ENCODE measurements at regions not wholly inside any gene's neighbourhood (a gene's known extent, or its start where the extent isn't known, plus 50 kb on each side); places are given as distances from the start of the nearest gene placed in this dataset.
"Not testable (repeated sequence)": the region's sequence is repeated elsewhere in the genome, so short reads cannot be mapped to it uniquely, and the experiment has no call there.

GRCh38 chr7:119281181-119281846 lies 991.7 kb upstream of the KCND2 start:
- no peak for DNase-seq

DNA sequence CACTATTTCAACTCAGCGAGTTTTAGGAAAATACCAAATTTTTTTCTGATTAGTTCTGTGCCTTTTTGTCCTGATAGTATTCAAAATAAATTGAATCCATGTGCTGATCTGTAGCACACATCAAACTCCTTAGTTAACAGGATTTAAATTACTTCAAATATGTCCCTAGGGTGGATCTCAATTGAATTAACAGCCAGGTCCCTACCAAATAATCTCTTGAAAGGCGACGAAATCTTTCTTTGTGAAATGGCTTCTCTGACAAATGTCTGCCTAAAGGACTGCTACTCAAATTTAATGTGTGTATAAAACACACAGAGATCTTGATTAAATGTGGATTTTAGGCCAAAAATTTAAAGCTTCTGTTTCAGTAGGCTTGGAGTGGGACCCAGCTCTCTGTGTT lies 989.6 kb upstream of the KCND2 start:
- DNase-seq: no peak

DNA sequence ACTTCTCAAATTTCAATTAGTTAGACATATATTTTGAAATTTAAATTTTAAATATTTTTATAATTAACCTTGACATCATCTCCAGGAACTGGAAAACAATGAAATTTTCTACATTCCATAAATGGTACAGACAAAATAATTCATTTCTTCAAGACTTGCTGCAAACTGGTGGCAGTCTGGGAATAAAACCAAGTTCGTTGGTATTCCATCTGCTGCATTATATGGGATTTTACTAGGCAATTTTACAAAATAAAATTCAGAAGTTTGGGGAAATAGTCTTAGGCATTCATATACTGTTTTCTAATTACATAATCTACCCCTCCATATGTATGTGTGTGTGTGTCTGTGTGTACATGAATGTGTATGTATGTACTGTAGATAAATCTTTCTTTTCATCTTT lies 984.6 kb upstream of the KCND2 start:
- DNase-seq: no peak

- not testable (repeated sequence) for DNase-seq
These were observed 972.6 kb upstream of the KCND2 start for GRCh38 chr7:119300341-119300740.

- DNase-seq: no peak
These were observed 952.7 kb upstream of the KCND2 start for GRCh38 chr7:119320316-119320715.

DNA sequence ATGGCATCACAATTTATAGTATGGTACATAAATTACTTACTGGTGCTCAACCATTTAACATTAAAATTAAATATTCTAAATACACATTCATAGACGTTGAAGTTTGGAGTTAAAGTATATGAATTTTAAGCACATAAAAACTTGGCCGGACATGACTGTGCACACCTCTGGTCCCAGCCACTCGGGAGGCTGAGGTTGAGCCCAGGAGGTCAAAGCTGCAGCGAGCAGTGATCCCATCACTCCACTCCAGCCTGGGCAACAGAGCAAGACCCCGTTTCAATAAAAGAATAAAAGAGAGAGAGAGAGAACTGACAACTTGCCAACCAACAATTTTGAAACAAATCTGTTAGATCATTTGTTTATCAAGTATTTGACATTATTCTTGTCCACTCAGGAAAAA lies 943.3 kb upstream of the KCND2 start:
- no peak for DNase-seq

- DNase-seq: no peak
These were observed 937.6 kb upstream of the KCND2 start for GRCh38 chr7:119335405-119335804.

DNA sequence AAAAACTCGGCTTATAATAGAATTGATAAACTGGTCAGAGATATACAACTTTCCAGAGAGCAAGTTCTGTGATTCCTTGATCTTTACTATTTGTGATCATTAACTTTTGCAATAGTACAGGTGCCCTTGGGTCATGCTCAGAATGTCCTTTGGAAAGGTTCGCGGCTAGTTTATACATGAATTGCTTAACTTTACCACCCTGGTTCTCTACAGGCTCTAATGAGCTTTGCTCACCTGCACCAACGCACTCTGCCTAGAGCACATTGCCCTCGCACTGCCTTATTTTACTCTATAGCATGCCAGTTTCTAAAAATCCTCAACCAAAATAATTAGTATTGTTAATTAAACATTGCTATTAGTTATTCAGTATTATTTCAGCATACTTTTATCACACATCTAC lies 931.2 kb upstream of the KCND2 start:
- no peak for DNase-seq

DNA sequence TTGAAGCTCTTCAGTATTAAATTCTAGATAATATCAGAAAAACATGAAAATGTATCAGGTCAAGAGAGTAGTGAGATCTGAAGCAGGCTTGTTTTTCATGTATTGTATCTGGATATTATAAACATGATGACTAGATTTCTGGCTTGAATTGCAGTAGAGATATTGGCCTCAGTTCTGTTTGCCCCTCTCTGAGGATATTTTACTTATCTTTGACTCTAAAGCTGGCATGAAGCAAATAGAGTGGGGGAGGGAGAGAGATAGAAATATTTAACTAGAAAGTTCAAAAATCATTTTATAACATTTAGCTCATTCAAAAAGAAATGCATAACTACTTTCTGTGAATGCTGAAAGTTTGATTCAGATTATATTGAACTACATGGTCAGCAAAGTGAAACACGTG lies 929.7 kb upstream of the KCND2 start:
- no peak for DNase-seq

GRCh38 chr7:119344466-119344865 lies 928.5 kb upstream of the KCND2 start:
- DNase-seq: no peak

GRCh38 chr7:119348491-119348890 lies 924.5 kb upstream of the KCND2 start:
- DNase-seq: no peak

GRCh38 chr7:119350334-119350733 lies 922.6 kb upstream of the KCND2 start:
- no peak for DNase-seq

DNA sequence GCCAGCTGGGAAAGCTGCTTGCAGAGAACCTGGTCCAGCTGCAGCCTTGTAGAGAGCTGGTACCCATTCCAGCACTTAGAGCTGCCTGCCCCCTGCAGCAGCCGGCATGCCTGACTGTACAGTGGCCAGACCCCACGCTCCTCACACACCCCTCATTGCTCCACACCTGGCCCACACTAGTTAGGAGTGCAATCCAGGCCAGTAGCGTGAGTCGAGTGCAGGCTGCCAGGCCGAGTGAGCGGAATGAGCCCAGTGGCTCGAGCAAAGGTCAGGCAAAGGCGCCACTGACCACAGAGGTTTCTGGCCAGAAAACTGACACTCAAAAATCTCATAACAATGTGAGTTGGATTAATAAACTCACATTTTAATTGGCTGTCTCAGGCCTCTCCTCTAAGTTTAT lies 921.7 kb upstream of the KCND2 start:
- DNase-seq: no peak

GRCh38 chr7:119374436-119374835 lies 898.5 kb upstream of the KCND2 start:
- no peak for DNase-seq

DNA sequence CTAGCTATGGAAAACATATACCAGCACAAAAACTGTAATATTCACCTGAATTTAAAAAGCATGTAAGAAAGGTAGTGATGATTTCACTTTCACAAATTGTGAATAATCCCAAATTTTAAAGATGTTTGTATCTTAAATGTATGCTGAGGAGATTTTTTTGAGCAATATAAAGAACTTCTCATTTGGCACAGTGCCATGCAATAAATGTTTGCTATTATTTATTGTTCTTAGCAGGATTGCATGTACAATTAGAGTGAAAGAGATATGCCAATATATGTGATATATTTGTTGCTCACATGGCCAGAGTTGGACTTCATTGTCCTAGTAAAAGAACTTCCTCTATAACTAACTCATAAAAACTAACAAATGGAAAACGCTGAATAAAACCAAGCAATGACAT lies 895.1 kb upstream of the KCND2 start:
- DNase-seq: no peak

DNA sequence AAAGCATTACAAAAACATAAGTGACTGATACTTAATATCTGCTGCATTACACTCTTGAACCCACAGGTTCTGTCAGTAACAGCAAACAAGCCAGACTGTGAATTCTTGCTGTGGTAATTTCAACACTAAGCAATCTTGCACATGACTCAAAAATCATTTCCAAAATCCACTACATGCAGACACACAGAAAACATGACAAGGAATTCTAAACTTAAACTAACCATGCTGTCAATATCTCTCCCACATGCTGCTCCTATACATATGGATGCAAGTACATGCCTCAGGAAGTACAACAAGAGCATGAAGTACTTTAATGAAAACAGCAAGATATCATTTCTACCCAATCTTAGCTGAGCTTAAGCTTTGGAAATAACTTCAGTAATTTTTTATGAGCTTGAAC lies 890.2 kb upstream of the KCND2 start:
- no peak for DNase-seq

- DNase-seq: no peak
These were observed 878.0 kb upstream of the KCND2 start for GRCh38 chr7:119395024-119395423.

DNA sequence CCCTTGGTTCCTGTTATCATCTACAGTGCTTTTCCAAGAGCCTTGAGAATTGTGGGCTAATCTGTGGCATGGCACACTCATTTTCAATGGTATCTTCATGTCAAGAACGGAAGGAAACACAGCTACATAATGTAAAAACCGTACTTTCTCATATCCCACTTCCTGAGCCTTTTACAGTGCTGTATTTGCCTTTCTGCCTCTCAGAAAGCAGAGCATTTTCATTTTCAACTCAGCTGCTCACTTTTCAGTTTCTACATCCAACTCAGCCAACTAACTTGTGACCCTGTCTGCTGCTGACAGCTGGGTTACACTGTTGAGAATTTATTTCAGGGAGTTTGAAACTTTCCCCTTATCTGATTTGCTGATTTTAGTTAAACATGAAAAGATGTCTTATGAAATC lies 875.8 kb upstream of the KCND2 start:
- DNase-seq: no peak

- no peak for DNase-seq
These were observed 864.4 kb upstream of the KCND2 start for GRCh38 chr7:119408596-119408995.

GRCh38 chr7:119413314-119413805 lies 859.6 kb upstream of the KCND2 start:
- DNase-seq: no peak

DNA sequence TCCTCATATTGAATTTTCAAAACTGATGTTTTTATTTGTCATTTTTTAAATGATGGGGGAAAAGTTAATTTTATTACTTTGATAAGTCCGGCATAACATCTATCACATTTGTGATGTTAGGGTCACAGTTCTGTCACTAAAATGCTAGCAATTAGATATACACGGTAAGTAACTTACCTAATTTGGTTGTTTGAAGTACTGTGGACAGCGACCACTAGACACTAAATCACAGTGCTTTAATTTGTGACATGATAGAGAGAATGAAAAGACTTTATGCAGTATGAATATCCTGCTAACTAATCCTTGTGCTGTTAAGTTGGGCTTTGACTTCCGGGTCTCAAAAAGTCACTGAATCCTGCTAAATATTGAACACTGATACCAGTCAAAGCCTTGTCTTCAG lies 857.3 kb upstream of the KCND2 start:
- no peak for DNase-seq

GRCh38 chr7:119421657-119422056 lies 851.3 kb upstream of the KCND2 start:
- no peak for DNase-seq

DNA sequence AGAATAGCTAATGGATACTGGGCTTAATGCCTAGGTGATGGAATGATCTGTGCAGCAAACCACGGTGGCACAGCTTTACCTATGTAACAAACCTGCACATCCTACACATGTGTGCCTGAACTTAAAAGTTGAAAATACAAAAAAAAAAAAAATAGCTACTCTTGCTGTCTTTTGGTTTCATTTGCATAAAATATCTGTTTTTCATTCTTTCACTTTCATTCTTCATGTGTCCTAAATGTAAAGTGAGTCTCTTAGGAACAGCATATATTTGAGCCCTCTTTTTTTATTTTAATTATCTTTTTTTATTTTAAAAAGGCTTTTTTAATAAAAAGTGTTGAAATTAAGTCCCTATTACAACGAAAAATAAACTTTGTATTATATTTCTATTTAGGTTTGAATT lies 836.1 kb upstream of the KCND2 start:
- no peak for DNase-seq

DNA sequence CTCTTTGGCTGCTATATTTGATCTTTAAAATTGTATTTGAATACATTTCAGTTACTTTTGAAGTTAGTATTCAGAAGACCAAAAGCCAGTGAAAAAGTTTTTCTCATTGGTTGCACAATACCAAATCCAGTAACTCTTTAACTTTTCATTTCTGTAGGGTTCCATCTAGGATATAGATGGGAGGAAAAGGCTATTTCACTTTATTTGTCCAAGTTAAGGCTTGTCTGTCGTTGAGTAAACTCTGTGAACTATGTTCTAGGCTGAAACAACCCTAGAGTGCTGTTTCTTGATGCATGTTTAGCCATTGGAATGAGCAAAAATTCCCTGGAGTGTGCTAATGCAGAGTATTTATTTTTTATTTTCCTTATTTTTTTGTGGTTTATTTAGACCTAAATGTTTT lies 834.7 kb upstream of the KCND2 start:
- no peak for DNase-seq

- no peak for DNase-seq
These were observed 833.8 kb upstream of the KCND2 start for GRCh38 chr7:119439192-119439591.
